HG03378 (cell line): ENCODE measurements at regions not wholly inside any gene's neighbourhood (a gene's known extent, or its start where the extent isn't known, plus 50 kb on each side); places are given as distances from the start of the nearest gene placed in this dataset.

Experiments used
- ATAC-seq: cut with Tn5 transposase; IDR thresholded peaks from one replicate; pipeline ENCODE4 v1.9.1; 2021; ENCODE audit warnings: mild to moderate bottlenecking, moderate library complexity; ENCODE audit not compliant: unreplicated experiment

- no peak for ATAC-seq
These were observed 57.3 kb downstream of the MAF start for GRCh38 chr16:79543219-79543618.

DNA sequence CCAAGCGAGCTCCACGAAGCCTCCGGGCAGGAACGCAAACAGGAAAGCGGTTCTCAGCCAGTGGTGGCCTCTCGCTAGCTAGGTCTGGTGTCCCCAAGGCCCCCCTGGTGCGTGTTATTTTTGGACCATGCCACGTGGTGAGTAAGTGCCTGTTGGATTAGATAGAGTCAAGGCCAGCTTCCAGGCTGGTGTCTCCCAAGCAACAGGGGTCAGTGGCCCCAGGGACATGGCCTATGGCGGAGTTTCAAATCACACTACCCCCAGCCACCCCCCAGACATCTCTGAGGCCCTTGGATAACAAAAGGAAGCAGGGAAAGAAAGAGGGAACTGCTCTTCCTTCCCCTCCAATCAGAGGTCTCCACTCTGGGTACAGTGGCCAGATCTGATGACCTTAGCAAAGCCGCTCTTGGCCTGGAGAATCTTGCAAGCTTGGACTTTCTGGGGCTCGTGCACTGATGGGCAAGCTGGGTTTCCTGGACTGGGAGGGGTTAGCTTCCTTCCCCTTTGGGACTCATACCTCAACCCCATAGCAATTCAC, 58.2 kb downstream of the MAF start:
- ATAC-seq, result no peak

- no peak for ATAC-seq
These were observed 59.5 kb downstream of the MAF start for GRCh38 chr16:79540825-79541595.

- no peak for ATAC-seq
These were observed 63.0 kb downstream of the MAF start for GRCh38 chr16:79537584-79537983.

- no peak for ATAC-seq
These were observed 63.6 kb downstream of the MAF start for GRCh38 chr16:79536958-79537357.

DNA sequence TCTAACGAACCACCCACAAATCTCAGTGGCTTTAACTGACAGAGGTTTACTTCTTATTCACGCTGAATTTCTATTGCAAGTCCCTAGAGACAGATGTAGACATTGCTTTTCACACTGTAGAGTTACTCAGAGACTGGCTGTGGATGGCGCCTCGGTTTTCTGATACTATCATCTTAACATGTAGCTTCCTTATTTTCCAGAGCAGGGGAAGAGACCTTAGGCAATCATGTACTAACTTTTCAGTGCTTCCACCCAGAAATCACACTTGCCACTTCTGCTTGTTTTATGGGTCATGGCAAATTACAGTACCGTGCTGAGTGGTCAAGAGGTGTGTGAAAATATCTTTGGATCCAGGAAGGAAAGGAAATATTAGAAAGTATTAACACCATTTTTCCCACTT, 65.4 kb downstream of the MAF start:
- no peak for ATAC-seq

- no peak for ATAC-seq
These were observed 66.4 kb downstream of the MAF start for GRCh38 chr16:79534143-79534542.

DNA sequence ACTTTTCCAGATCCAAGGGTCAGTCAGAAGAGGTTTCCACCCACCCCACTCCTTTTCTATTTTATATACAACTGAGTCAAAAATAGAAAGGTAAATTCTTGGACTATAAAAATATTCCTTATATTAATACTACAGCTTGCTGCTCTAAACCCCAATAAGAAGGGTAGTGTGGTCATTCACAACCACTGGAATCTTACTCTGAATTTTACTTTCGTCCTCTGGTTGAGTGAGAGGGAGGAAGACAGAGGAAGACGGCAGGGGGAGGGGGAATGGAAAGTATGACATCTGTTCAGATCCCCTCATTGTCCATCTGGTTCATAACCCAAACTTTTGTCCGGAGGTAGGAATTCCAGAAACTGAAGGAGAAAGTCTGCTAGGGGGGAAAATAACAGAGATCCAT, 67.2 kb downstream of the MAF start:
- ATAC-seq, result no peak

GRCh38 chr16:79532785-79533184, 67.8 kb downstream of the MAF start:
- no peak for ATAC-seq

DNA sequence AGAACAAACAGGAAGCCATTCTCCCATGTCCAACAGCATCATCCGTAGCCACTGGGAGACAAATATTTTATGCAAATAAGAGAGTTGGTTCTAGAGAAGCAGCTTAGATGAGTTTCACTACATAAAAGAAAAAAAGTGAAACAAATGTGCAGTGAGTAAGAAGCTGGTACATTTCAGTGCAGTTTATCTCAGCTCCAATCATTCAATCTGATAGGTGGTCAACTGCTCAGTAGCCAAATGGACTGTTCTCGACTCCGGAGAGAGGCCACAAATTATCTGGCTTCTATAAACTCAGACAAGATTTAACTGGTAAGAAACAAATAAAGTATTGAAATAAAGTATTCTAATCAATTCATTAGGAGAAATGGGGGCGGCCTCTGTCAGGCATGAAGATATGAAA, 68.3 kb downstream of the MAF start:
- ATAC-seq, result no peak

- ATAC-seq, result no peak
These were observed 72.2 kb downstream of the MAF start for GRCh38 chr16:79528338-79528737.

DNA sequence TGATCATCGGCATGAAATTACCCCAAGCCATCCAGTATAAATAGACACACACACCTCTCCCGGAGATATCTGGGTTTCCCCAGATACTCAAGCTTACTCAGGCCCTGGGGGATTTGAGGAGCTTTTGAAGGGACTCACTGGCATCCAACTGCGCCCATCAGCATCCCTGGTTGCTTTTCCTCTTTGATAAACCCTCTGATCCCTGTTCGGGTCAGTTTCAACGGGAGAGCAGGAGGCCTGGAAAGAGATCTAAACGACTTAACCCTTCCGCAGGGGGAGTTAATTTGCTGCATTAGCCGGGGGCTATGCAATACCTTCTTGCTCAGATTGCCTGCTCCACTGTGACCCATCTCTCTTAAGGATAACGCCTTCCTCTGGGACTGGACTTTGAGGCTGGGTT, 76.6 kb downstream of the MAF start:
- ATAC-seq, result no peak

DNA sequence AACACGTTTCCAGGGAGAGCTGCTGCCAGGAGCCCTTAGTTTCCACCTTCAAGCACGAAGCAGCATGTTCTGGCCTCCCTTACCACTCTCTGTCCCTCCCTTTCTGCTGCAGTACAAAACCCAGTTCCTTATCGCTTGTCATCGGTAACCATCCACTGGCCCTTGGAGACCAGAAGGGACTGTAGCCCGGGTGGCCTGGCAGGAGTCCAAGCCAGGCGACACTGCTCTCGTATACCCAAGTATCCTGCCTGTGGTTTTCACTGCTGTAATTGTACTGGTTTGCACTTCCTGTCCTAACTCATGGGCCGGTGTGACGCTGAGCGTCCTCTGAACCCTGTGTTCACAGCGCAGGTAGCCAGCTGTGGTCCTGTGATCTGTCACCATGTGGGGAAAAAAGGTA, 81.1 kb downstream of the MAF start:
- peak; percentile 74 for ATAC-seq

DNA sequence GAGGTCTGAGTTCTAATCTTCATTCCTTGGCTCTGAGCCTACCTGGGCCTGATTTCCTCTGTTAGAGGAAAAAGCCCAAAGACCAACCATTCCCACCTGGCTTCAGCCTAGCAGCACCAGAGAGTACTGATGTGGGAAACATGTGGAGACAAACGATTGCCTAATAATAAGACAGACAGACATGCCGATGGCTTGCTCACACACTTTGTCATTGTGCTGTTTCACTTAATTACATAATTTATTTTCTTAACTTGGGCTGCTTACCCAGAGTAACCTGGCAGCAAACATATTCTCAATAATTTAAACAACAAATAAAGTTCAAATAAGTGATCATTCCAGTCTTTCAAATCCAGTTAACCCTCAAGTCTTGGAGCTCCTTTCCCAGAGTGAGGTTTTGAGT, 83.4 kb downstream of the MAF start:
- ATAC-seq, result no peak

- ATAC-seq, result no peak
These were observed 89.7 kb downstream of the MAF start for GRCh38 chr16:79510879-79511278.

DNA sequence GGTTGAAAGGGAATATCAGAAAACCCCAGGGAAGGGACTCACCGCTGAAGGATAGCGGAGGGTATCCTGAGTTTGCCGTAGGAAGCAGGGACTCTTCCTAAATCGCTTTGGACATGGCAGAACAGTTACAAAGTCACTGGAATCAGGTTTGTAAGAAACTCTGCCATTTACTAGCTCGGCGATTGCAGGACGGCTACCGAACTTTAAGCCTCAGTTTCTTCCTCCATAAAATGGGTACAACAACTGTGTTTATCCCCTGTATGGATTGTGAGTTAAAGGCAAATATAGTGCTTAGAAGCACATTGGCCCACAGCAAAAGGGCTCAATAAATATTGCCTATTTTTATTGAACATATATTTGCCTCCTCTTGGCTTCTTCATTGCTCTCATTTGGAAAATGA, 90.6 kb downstream of the MAF start:
- no peak for ATAC-seq

- no peak for ATAC-seq
These were observed 91.3 kb downstream of the MAF start for GRCh38 chr16:79509211-79509631.

- no peak for ATAC-seq
These were observed 92.2 kb downstream of the MAF start for GRCh38 chr16:79508294-79508693.

GRCh38 chr16:79505344-79505743, 95.2 kb downstream of the MAF start:
- no peak for ATAC-seq

DNA sequence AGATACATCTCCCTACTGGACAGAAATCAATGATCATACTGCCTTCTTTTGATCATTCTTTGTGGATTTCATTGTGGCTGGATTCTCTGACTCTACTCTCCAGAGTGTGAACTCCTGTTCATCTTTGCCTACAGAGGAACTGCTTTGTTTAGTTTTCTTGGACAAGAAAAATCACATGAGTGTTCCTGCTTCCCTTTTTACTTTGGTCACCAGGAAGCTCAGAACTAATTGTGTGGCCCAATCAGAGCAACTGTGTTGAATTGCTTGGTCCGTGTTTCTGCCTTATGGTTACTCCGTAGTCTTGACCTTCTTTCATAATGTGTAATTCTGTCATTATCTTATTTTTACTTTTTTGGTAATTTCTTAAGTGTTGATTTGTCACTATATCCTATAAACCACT, 97.0 kb downstream of the MAF start:
- no peak for ATAC-seq

DNA sequence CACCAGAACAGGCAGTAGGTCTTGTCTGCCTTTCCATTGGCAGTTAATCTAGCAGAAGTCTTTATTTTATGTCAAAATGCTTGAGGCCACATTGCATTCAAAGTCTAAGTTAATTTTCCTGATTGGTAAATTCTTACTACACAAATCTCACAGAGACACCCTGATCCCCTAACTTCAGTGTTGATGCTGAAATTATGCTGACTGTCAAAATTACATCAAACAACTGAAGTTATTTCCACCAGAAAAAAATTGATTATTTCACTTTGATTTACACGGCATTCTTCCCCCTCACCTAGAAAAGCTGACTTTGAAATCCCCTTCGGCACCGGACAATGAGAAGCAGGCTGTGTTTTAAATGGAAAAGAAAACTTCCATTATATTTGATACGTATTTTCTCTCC, 99.1 kb downstream of the MAF start:
- no peak for ATAC-seq

DNA sequence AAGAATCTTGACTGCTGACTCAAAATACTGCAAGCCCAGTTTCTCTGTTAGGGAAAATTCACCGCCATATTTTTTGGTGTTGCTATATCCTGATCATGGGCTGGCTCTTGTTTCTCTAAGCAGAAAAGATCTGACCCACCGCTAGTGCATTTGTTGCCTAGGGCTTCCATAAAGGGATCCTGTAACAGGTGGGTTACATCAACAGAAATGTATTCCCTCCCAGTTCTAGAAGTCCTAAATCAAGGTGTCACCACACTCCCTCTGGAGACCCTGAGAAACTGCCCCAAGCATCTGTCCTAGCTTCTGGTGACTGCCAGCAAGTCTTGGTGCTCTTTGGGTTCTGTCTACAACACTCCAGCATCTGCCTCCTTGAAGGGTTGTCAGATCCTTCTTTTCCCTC, 99.7 kb downstream of the MAF start:
- ATAC-seq, result no peak

- no peak for ATAC-seq
These were observed 100.3 kb downstream of the MAF start for GRCh38 chr16:79500286-79500685.
